Left cardiac atrium (tissue), 4 donors: ENCODE measurements at regions not wholly inside any gene's neighbourhood (a gene's known extent, or its start where the extent isn't known, plus 50 kb on each side); places are given as distances from the start of the nearest gene placed in this dataset.

ENCODE experiments used
- ATAC-seq, 2 donors: fragments of 200-7000 bp; cut with Tn5 transposase; one replicate each; pipeline ENCODE4 v1.9.1; 2020; ENCODE audit warnings: mild to moderate bottlenecking in 2 of 2, moderate library complexity in 2 of 2
- DNase-seq: peaks from one replicate; pipeline ENCODE4 v3.0.0-alpha.2; 2020
- intact Hi-C, 2 donors: fragments of 100-400 bp; cut with DNase I; formaldehyde crosslinking; loops; one replicate each; pipeline versions ENCODE4 v1.14.1 to v1.15.1; 2022 to 2023
- donor health status: DM: no; HTN: yes; CAD: no.
- donor health status: DM: no; HTN: yes; CAD: no; lungs with severe emphysema.
- donor health status: DM: yes; HTN: yes; CAD: no.
- donor health status: Dilated cardiomyopathy.

DNA sequence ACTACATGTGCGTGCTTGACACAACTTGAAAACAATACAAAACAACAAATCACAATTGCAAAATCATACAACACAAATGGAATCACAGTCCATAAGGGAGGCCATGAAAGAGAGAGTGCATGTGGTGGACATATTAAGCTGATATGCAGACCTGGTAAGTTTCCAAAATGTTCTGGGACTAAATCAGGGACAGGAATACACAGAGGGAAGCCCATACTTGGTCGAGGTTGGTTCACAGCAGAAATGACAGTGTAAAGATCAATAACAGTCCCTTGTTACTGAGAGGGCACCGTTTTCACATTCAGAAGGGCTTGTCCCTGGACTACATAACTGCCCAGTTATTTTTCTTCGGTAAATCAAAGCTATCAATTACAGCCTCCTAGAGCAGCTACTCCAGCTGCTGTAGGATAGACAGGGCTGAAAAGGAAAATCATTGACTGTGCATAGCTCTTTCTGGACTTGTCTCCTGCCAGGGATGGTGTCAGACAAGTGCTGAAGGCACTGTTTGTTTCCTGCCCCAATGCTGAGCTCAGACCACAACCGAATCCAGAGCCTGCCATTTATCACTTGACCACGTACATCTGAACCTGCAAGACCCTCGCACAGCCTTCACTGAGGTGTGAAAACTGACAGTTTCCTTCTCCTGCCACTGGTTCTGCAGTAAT lies 79.5 kb upstream of the KCNMB2 start:
- intact Hi-C loops, result no loop called here
- DNase-seq (no peak), ATAC-seq (peak; percentile 41 to 51)

DNA sequence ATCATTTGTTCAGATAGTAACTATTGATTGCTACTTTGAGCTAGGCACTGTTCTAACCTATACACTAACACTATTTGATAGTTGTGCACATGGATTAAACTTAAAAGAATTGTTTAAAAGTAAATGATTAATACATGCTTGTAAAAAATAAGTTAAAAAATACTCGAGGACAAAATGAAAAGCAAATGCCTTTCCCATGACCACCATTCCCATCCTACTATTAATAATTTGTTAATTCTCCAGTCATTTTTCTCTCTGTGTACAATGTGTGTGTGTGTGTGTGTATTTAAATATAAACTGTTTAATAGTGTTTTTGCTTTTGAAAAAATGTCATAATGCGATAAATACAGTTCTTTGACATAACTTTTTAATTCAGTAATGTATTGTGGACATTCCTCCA lies 78.7 kb upstream of the KCNMB2 start:
- intact Hi-C loops, result no loop called here
- ATAC-seq, result no peak
- no peak for DNase-seq

DNA sequence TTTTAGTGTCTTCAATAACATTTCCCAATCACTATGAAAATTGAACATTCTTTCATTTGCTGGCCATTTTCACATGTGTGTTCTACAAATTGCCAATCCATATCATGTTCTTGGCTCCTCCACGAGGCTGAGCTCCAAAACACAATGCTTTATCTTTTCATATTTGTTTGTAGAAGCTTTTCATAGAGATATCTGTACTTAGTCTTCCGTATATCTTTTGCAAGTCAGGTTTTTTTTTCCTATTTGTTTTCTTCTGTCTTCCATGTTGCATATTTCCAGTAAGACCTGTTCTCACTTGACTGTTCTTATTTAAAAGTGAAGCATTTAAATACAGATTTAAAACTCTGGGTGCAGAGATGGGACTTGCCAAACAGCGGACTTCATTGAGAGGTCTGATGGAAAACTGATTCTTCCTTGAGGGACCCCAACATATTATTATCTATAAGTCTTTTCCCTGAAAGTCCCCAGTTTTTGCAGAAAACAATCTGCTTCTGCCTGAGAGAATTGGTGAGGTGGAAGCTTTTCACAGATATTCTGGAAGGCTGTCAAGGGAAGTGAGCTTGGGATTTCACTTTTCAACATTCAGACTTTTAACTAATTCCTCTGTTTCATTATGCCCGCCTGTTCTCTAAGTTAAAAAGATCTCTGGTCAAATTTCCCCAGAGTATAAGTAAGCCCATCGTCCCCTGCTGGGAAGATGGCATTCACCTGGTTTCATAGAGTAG lies 77.8 kb upstream of the KCNMB2 start:
- intact Hi-C loops, result no loop called here
- ATAC-seq, result no peak
- no peak for DNase-seq

DNA sequence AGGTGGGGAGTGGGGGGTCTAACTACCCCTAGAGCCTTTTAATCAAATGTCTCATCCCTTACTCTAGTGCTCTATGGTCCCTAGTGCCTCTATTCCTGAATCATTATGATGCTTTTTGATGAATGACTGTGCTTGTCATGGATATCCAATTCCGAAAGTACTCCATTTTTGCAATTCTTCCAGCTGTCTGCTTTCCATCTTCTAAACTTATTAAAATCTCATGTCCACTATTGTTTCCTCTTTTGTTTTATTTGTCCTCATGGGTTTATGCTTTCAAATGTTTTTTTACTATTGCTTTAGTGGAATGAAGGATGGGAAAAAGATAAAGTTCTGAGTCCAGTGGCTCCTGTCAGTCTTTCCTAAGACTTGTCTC lies 77.2 kb upstream of the KCNMB2 start:
- DNase-seq (no peak), ATAC-seq (no peak)
- intact Hi-C loops, result no loop called here

DNA sequence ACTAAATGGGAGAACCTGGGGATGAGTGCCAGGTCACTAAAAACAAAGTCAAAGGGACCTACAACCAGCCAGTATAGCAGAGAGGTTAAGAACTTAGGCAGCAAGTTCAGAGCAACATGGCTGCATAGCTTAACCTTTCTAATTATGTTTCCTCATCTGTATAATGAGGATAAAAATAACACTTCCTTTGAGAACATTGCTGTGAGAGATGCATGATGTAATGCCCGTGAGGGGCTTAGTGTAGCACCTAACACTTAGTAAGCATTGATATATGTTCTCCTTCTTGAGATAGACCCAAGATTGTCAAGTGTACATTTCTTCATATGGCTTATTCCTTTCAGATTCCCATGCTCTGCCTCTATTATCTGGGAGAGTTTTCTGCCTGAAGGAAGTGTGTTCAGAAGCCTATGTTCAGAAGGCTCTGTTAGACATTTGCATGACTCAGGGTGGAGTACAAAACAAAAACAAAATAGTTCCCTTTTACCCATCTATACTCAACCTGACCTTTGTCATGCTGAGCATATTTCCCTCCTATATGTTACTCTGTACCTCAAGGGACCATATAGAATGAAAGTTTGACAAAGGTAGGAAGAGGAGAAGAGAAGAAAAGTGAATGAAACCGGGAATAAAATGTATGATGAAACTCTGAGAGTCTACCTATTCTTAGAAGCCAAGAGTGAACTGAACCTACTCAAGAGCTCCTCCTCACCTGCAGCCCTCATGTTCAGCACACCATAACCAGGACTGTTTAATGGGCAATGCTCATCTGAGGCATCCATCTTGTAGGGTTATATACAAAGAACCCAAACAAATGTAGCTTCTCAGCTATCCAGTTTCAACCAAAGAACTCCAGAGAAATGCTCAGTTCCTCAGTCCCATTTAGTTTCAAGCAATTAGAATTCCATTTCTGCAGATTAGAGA lies 70.7 kb upstream of the KCNMB2 start:
- DNase-seq, result no peak
- intact Hi-C loops, result no loop called here
- ATAC-seq, result no peak

DNA sequence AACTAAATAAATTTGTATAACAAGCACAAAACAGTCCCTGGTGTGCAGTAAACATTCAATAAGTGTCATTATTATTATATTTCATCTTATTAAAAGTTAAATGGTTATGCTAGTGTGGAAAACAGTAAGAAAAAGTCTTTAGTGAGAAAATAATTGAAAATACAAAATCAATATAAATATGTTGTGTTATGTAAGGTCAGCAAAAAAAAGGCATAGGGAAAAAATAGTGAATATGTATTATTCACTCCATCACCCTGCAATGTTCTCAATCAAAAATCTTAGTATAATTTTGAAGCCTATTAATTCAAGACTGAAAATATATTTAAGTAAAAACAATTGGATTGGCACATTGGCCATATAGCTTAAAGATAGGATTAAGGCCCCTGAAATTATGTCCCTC lies 63.3 kb upstream of the KCNMB2 start:
- DNase-seq (no peak), ATAC-seq (no peak)
- intact Hi-C loops, result no loop called here

DNA sequence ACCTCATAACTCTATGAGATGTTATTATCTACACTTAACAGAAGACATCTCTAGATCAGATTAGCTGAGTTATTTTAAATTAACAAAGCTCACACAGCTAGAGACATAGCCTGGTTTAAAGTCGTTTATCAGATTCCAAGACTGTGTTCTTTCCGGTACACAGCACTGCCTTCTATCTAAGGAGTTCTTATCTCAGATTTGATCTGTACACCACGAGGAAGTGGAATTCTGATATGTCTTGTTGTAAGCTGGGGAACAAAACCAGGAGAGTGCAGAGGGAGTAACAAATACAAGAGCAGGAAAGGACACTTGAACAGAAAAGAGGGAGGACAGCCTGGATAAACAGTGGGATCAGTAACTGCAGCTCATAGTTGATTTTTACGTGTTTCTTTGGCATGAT lies 61.7 kb upstream of the KCNMB2 start:
- no peak for DNase-seq
- no peak for ATAC-seq
- intact Hi-C loops, result no loop called here

DNA sequence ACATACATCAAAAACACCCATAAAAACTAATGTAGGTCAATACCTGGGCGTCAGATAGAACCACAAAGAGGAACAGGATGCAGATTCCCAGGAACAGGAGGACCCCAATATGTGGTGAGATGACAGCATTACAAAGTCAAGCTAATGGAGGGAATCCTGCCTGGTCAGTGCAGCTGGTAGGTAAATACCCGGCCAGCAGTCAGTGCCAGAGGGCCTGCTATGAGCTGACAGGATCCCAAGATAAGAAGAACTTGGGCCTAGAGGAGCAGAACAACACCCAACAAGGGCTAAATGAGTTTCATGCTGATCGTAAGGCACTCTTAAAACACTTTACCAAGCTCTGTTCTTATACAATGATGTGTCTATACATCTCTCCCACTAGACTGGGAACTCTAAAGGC lies 61.2 kb upstream of the KCNMB2 start:
- DNase-seq, result no peak
- intact Hi-C loops, result no loop called here
- ATAC-seq, result no peak

DNA sequence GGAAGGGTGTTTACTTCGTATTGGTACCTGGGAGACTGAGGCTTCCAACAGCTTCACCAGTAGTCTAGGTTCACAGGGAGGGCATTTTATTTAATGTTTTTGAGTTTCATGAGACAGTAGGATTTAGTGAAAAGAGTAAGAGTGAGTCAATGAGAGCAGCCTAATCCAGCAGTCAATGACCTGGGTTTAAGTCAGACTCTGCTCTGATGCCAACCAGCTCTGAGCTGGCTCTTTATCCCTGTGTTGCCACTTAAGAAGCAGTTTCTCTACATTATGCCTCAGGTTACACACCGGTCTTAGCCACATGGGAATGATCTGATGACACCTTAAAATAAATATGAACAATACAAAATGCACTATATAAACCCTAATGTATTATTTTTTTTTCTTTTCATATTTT lies 59.4 kb upstream of the KCNMB2 start:
- intact Hi-C loops, result no loop called here
- ATAC-seq, result no peak

DNA sequence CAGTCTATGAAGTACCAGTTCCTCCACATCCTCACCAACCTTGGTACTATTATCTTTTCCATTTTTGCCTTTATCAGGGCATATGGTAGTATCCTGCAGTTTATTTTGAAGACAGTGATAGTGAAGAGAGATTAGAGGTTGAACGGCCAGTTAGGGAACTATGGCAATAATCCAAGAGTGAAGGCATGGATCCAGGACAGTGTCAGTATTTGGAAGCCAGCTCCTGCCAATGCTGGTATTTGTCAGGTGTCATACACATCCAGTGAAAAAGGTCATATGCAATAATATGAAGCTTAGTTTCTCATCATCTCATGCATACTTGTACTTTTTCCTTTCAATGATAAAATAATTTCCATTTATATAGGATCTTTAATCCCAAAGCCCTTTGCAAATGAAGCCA lies 56.8 kb upstream of the KCNMB2 start:
- DNase-seq, result no peak
- intact Hi-C loops, result no loop called here
- peak; percentile 23 for ATAC-seq

More for the DNA sequence above, 59.4 kb upstream of the KCNMB2 start:
- no peak for DNase-seq

DNA sequence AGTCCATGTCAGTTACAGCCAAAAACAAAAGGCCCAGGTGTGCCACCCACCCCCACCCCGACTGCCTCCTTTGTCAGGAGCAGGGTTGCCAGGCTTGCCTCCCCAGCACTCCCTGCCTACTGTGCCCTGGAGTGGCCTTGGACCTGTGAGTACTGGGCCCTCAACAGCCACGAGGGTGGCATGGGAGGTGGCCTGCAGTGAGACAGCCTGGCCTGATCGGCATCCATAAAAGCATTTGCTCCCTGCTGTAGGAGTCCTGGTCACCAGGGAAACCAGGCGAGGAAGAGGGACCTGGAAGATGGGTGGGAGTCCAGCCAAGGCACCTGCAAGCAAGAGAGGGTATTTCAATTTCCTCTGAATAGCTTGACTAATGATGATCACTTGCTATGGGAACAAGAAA lies 56.4 kb upstream of the KCNMB2 start:
- DNase-seq, result no peak
- intact Hi-C loops, result no loop called here
- ATAC-seq, result peak; percentile 26 to 59

DNA sequence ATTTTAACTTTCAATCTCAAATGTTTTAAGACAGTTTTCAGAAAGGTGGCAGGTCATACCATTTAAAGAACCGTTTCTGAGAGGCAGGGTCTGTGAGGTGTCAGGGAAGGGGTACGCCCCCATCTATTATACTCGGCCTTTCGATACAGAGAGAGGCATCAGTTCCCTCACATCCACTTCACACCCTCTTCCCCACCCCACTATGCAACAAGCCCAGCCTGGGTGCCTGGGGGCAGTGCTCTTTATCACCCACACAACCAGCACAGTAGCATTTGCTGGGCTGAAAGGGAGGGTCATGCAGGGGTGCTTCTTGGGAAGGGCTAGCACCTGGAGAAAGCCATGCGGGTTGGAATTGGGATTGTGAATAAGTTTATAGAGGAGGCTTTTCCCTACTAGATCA lies 56.0 kb upstream of the KCNMB2 start:
- no peak for ATAC-seq
- intact Hi-C loops, result no loop called here

DNA sequence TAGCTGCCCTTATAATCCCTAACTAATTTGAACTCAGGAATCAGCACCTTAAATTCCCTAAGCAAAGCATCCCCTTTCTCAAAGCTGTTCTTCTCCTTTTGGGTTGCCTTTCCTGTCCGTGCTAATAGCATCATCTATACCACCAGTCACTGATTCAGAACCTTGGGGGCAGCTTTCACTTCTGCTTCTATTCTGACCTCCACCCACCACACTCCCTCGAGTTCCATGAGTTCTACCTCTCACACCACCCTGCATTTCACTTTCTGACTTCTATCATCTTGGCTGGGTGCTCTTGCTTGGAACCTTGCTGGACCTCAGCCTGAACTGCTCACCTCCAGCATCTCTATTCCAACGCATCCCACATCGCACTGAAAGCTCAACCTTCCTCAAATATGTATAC lies 55.4 kb upstream of the KCNMB2 start:
- DNase-seq, result no peak
- ATAC-seq, result no peak
- intact Hi-C loops, result no loop called here

More for the DNA sequence above, 56.0 kb upstream of the KCNMB2 start:
- no peak for DNase-seq

DNA sequence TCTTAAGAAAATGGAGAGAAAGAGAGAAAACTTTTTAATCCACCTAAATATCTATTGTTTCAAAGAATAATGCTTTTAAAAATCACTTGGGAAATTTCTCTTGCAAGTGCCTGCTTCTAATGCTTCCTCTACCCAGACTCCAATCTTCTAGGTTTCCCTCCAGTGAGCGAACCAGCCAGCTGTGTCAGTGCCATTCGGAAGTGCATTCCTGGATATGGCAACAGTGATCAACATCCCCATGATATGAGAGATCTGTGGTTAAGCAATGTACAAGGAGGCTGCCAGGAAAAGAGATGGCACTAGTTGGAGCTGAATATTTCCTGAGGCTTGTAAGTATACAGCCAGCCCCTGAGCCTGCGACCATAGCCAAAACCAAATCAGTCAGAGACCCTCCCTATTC lies 53.3 kb upstream of the KCNMB2 start:
- ATAC-seq (peak in 1 of 2 donors; percentile 81), DNase-seq (no peak)
- intact Hi-C loops, result no loop called here

DNA sequence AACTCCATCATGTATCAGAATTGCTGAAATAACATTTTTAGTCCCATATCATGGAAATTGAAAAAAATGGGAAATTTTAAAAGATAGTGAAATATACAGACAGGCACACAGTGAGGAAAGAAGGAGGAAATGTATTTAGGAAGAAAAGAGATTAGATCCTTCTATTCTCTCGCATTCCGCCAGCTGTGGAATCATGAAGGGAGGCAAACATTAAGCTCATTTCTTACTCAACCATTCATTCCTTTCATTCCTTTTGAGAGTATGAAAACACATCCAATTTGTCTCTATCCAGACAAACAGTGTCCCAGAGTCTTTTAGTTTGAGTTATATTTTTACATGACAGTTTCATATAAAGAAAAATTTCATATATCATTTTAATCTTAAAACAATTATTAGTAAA lies 52.5 kb upstream of the KCNMB2 start:
- peak in 1 of 2 donors; percentile 66 for ATAC-seq
- no peak for DNase-seq
- intact Hi-C loops, result no loop called here

DNA sequence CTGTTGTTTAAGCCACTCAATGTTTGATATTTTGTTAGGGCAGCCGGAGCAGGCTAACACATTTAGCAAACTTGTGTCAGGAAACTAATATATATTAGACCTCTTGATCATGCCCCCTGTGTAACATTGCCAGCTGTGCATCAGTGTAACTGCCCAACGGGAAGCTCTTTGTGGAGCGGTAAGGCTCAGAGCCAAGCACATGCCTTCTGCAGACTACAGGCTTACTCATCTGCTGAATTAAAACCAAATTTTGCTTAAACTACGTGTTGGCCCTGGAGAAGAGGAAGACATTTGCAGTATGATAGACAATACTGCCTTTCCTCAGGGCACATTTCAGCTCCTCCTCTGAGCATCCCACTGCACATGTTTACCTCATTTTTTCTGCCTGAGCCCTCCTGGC lies 50.5 kb upstream of the KCNMB2 start:
- DNase-seq (no peak), ATAC-seq (peak in 1 of 2 donors; percentile 34)
- intact Hi-C loops, result no loop called here
